Dendritic cell treated with granulocyte-macrophage colony-stimulating factor and Interleukin-4, amounts not matched to agents 40 ng/mL and 50 ng/mL, for 4 days (primary cell): ENCODE measurements at regions not wholly inside any gene's neighbourhood (a gene's known extent, or its start where the extent isn't known, plus 50 kb on each side); places are given as distances from the start of the nearest gene placed in this dataset.
"Not testable (repeated sequence)": the region's sequence is repeated elsewhere in the genome, so short reads cannot be mapped to it uniquely, and the experiment has no call there.

Source experiments
- H3K27ac Mint-ChIP-seq: one replicate; pipeline ENCODE4 v1.8.0; 2022; ENCODE audit warnings: mild to moderate bottlenecking, mixed read lengths
- H3K27me3 Mint-ChIP-seq: one replicate; pipeline ENCODE4 v1.8.0; 2022; ENCODE audit warnings: mild to moderate bottlenecking, mixed read lengths
- H3K36me3 Mint-ChIP-seq: one replicate; pipeline ENCODE4 v1.8.0; 2022; ENCODE audit warnings: low read depth, mixed read lengths
- H3K4me1 Mint-ChIP-seq: one replicate; pipeline ENCODE4 v1.8.0; 2022; ENCODE audit warnings: low read depth, mixed read lengths
- H3K4me3 Mint-ChIP-seq: one replicate; pipeline ENCODE4 v1.8.0; 2022; ENCODE audit warnings: mild to moderate bottlenecking, moderate library complexity, mixed read lengths
- H3K9me3 Mint-ChIP-seq: one replicate; pipeline ENCODE4 v1.8.0; 2022; ENCODE audit warnings: mixed read lengths
- intact Hi-C: fragments of 100-400 bp; cut with micrococcal nuclease; formaldehyde crosslinking; loops from one replicate; pipeline ENCODE4 v1.15.0; 2022

DNA sequence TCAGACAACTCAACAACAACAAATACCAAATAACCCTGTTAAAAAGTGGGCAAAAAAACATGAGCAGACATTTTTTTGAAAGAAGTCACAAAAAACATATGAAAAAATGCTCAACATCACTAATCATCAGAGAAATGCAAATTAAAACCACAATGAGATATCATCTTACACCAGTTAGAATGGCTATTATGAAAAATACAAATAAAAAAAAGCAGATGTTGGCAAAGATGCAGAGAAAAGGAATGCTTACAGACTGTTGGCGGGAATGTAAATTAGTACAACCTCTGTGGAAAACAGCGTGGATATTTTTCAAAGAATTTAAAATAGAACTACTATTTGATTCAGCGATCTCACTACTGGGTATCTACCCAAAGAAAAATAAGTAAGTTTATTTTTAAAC lies 114.0 kb downstream of the SLC38A4 start:
- peaks cover 8% of the 10 kb centered on the region for H3K4me1 Mint-ChIP-seq
- no peaks in the 10 kb centered on the region for H3K36me3 Mint-ChIP-seq

DNA sequence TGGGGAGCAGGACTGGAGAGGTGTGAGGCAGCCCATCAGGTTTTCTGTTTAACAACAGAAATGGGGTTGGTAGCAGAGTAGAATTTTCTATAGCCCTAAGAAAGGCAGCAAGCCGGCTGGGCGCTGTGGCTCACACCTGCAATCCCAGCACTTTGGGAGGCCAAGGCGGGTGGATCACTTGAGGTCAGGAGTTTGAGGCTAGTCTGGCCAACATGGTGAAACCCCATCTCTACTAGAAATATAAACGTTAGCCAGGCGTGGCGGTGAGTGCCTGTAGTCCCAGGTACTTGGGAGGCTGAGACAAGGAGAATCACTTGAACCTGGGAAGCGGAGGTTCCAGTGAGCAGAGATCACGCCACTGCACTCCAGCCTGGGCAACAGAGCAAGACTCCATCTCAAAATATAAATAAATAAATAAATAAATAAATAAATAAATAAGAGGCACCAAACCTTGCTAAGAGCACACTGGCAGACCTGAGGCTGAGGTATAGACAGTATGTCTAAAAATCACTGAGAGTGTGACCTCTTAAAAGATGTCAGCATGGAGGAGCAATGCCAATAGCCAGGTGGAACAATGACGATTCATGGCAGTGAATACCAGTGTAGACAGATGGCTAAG lies 115.6 kb downstream of the SLC38A4 start:
- Mint-ChIP-seq H3K4me3 (no peak overlapping the region), H3K36me3 (no peaks in the 10 kb centered on the region), H3K27ac (no peak overlapping the region), H3K4me1 (peaks cover 8% of the 10 kb centered on the region), H3K9me3 (no peaks in the 10 kb centered on the region), H3K27me3 (no peaks in the 10 kb centered on the region)
- intact Hi-C loops = no loop called here

More for the DNA sequence above, 114.0 kb downstream of the SLC38A4 start:
- intact Hi-C loops = no loop called here
- Mint-ChIP-seq H3K9me3 (peaks cover 9% of the 10 kb centered on the region), H3K27ac (no peak overlapping the region), H3K27me3 (no peaks in the 10 kb centered on the region), H3K4me3 (no peak overlapping the region)

DNA sequence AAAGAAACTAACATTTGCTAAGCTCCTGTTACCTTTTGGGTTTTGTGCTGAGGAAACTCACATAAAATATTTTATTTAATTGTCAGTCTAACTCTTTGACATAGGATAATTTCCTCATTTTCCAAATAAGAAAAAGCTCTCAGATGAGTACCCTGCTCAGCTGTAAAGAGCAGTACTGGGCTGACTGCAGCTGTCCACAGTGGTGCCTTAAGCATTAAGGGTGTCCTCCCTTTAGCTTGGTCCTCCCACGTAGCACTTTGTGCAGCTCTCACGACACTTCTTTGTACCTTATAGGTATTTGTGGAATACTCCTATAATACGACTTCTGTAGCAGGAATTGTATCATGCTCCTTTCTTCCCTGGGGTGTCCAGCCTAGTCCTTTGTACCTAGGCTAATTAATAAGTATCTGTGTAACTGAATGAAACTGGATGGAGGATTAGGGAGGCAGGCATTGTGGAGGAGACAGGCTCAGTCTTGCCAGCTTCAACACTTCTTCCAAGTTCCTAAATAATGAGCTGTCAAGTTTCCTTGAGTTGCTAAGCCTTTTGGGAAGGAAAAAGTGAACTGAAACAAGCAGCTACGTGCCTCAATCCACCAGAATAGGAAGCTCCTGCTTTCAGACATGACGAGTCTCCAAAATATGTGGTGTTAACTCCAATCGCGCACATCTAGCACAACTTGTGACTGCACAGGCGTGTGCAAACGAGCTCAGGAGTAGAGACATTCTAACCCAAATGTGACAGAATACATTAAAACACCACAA lies 123.0 kb downstream of the SLC38A4 start:
- Mint-ChIP-seq H3K27ac (peak overlapping the region; percentile 71), H3K4me1 (peaks cover 21% of the 10 kb centered on the region), H3K4me3 (no peak overlapping the region), H3K27me3 (no peaks in the 10 kb centered on the region), H3K36me3 (no peaks in the 10 kb centered on the region), H3K9me3 (peaks cover 18% of the 10 kb centered on the region)
- intact Hi-C loops = no loop called here

DNA sequence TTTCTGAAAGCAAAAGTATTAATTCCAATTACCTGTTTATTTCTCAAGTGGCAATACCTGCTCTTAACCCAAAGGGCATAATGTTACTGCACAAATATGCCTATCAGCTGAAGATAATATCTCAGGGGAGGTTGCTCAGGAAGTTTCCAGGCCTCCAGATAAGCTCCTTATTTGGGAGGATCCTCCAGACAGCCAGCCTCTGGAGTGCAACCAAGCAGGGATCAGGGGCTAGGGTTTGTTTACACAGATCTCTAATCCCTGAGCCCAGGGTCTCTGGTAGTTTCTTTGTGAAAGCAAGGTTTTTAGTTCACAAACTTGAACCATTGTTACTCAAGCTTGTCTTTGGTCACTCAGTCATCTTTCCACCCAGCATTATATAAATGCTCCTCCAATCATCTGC lies 124.4 kb downstream of the SLC38A4 start:
- Mint-ChIP-seq H3K36me3 (no peaks in the 10 kb centered on the region), H3K9me3 (peaks cover 25% of the 10 kb centered on the region), H3K4me3 (no peak overlapping the region)

DNA sequence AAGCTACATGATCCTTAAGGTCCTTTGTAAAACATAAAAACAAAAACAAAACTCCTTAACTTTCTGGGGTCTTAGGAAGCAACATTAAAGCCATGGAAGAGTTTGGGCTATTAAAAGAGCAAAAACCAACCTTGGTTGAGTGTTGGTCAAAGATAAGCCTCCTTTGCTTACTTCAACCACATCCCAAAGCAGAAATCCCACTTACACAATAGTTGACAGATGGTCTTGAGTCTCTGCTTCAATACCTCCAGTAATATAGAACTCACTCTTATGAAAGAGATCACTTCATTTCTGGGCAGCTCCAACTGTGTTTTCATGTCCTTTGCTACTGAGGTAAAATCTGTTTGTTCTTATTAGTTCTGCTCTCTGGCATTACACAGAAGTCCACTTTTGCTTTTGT lies 125.8 kb downstream of the SLC38A4 start:
- Mint-ChIP-seq H3K4me3 (no peak overlapping the region), H3K36me3 (no peaks in the 10 kb centered on the region), H3K9me3 (peaks cover 25% of the 10 kb centered on the region), H3K27me3 (no peaks in the 10 kb centered on the region), H3K4me1 (peaks cover 21% of the 10 kb centered on the region), H3K27ac (no peak overlapping the region)
- intact Hi-C loops = no loop called here

More for the DNA sequence above, 124.4 kb downstream of the SLC38A4 start:
- H3K27ac Mint-ChIP-seq = no peak overlapping the region
- peaks cover 21% of the 10 kb centered on the region for H3K4me1 Mint-ChIP-seq
- intact Hi-C loops = no loop called here
- H3K27me3 Mint-ChIP-seq = no peaks in the 10 kb centered on the region

DNA sequence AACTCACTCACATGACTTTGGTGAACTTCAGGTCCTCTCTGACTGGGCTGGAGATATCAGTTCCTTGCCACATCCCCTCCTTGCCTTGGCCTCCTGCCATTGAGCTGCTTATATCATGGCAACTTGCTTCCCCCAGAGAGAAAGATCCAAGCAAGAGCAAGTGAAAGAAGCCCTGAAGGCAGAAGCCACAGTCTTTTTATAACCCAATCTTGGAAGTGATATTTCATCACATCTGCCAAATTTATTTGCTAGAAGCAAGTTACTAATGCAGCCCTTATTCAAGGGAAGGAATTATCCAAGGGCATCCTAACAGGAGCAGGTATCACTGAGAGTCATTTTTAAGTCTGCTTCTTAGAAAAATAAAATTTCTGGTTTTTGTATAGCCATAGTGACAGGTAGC lies 127.8 kb downstream of the SLC38A4 start:
- Mint-ChIP-seq H3K9me3 (peaks cover 17% of the 10 kb centered on the region), H3K36me3 (no peaks in the 10 kb centered on the region), H3K4me1 (peaks cover 10% of the 10 kb centered on the region), H3K27me3 (no peaks in the 10 kb centered on the region), H3K27ac (no peak overlapping the region), H3K4me3 (no peak overlapping the region)
- intact Hi-C loops = no loop called here

DNA sequence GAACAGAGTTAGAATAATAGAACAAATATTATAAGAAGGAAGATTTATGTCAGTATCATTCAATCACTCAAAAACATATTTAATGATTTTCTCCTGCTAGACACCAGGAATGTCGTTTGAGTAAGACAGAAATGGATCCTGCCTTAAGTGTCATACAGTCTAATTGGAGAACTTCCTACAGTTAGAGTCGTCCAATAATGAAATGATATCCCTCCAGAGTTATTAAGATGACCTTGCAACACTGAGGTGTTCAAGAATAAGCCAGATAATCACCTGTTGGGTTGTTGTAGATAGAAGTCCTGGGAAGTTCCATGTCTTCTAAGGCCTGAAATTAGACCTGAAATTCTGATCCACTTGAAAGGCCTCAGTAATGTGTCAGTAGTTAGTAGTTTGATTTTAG lies 132.3 kb downstream of the SLC38A4 start:
- Mint-ChIP-seq H3K27me3 (no peaks in the 10 kb centered on the region), H3K4me3 (no peak overlapping the region), H3K9me3 (peaks cover 14% of the 10 kb centered on the region), H3K27ac (no peak overlapping the region), H3K4me1 (no peaks in the 10 kb centered on the region), H3K36me3 (no peaks in the 10 kb centered on the region)
- intact Hi-C loops = no loop called here

DNA sequence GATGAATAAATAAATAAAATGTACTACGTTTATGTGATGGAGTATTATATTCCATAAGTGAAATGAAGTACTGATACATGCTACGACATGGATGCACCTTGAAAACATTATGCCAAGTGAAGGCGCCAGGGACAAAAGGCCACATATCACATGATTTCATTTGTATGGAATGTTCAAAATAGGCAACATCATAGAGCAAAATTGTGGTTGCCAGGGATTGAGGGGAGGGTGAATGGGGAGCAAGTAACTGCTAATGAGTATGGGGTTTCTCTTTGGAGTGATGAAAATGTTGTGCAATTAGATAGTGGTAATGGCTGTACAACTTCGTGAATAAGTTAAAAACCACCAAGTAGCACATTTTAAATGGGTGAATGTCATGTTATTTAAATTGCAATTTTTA lies 132.8 kb downstream of the SLC38A4 start:
- no peaks in the 10 kb centered on the region for H3K27me3 Mint-ChIP-seq
- intact Hi-C loops = no loop called here
- peaks cover 9% of the 10 kb centered on the region for H3K9me3 Mint-ChIP-seq
- no peaks in the 10 kb centered on the region for H3K4me1 Mint-ChIP-seq
- H3K4me3 Mint-ChIP-seq = no peak overlapping the region
- H3K27ac Mint-ChIP-seq = no peak overlapping the region
- H3K36me3 Mint-ChIP-seq = no peaks in the 10 kb centered on the region

DNA sequence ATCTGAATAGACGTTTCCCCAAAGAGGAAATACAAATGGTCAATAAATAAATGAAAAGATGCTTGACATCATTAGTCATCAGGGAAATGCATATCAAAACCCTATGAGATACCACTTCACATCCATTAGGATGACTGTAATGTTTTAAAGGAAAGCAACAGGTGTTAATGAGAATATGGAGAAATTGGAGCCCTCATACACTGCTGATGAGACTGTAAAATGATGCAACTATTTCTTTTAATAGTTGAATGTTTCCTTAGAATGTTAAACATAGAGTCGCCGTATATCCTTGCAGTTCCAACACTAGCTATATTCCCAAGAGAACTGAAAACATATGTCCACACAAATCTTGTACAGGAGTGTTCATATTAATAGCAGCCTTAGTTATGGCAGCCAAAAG lies 133.2 kb downstream of the SLC38A4 start:
- intact Hi-C loops = no loop called here
- H3K4me3 Mint-ChIP-seq = no peak overlapping the region
- peaks cover 5% of the 10 kb centered on the region for H3K9me3 Mint-ChIP-seq
- no peak overlapping the region for H3K27ac Mint-ChIP-seq
- H3K27me3 Mint-ChIP-seq = no peaks in the 10 kb centered on the region
- H3K4me1 Mint-ChIP-seq = no peaks in the 10 kb centered on the region
- no peaks in the 10 kb centered on the region for H3K36me3 Mint-ChIP-seq

DNA sequence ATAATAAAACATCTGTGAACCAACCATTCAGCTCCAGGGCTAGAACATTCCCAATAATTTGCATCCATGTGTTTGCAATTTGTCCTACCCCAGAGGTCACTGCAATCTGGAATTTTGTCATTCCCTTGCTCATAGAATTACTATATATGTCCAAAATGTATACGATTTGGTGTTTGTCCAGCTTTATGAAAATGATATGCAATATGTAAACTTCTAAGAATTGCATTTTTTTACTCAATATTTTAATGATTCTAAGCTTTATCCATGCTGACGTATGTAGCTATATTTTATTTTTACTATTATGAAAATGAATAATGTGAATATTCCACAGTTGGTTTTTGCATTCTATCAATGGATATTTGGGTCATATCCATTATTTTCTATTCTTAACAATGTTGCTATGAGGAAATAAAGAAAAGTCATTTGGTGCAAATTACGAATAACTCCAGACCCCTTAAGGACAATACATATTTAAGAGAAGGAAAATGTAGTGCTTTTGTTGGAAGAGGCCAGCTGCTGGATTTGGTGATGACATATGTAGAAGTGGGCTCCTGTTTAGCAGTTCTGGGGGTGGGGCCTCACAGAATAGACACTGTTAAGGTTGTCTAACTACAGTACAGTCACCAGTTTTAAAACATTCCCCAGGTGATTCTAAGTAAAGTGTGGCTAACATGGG lies 139.4 kb downstream of the SLC38A4 start:
- no peaks in the 10 kb centered on the region for H3K36me3 Mint-ChIP-seq
- intact Hi-C loops = no loop called here
- no peak overlapping the region for H3K27ac Mint-ChIP-seq
- H3K4me1 Mint-ChIP-seq = no peaks in the 10 kb centered on the region
- H3K27me3 Mint-ChIP-seq = no peaks in the 10 kb centered on the region
- H3K4me3 Mint-ChIP-seq = no peak overlapping the region
- peaks cover 19% of the 10 kb centered on the region for H3K9me3 Mint-ChIP-seq

DNA sequence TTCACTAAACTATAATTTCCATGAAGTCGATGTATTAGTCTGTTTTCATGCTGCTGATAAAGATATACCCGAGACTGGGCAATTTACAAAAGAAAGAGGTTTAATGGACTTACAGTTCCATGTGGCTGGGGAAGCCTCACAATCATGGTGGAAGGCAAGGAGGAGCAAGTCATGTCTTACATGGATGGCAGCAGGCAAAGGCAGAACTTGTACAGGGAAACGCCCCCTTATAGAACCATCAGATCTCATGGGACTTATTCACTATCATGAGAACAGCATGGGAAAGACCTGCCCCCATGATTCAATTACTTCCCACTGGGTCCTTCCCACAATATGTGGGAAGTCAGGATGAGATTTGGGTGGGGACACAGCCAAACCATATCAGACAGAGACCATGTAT lies 141.6 kb downstream of the SLC38A4 start:
- H3K4me3 Mint-ChIP-seq, H3K4me1 Mint-ChIP-seq, H3K36me3 Mint-ChIP-seq: not testable (repeated sequence)

DNA sequence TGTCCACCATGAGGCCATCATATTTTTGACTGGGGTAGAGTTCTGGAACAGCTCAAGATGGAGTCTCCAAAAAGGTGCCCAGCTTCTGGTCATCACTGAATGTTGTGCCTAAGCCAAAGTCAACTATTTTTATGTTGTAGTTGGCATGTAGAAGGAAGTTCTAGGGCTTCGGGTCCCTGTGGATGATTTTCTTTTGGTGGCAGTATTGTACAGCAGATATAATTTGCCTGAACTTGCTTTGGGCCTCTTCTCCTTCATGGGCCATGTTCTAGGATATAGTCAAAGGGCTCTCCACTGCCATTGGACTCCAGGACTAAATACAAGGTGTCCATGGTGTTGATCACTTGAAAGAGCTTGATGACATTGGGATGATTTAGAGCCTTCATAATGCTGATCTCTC lies 143.6 kb downstream of the SLC38A4 start:
- H3K36me3 Mint-ChIP-seq = no peaks in the 10 kb centered on the region
- H3K4me1 Mint-ChIP-seq = peaks cover 6% of the 10 kb centered on the region
- intact Hi-C loops = no loop called here
- H3K4me3 Mint-ChIP-seq = no peak overlapping the region
- H3K27ac Mint-ChIP-seq = no peak overlapping the region
- H3K27me3 Mint-ChIP-seq = no peaks in the 10 kb centered on the region
- H3K9me3 Mint-ChIP-seq = peaks cover 19% of the 10 kb centered on the region

More for the DNA sequence above, 141.6 kb downstream of the SLC38A4 start:
- H3K27me3 Mint-ChIP-seq, intact Hi-C loops, H3K27ac Mint-ChIP-seq: not testable (repeated sequence)
- peaks cover 19% of the 10 kb centered on the region for H3K9me3 Mint-ChIP-seq

DNA sequence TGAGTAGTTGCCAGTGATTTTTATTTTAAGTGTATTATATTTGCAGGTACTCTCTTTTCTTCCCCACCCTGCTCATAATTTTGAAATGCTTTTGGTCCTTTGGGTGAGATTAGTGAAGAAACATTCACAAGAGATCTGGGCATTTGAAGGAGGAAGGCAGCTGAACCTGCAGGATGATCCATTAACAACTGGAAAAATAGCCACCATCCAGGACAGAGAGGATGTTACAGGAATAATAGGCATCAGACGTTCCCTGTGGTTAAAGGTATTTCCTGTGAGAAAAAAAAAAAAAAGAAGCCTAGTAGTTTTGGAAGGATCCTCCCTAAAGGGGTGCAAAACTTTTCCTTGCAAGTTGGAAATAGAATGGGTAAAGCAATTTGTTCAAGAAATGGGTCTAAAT lies 145.3 kb downstream of the SLC38A4 start:
- H3K4me1 Mint-ChIP-seq = peaks cover 6% of the 10 kb centered on the region

DNA sequence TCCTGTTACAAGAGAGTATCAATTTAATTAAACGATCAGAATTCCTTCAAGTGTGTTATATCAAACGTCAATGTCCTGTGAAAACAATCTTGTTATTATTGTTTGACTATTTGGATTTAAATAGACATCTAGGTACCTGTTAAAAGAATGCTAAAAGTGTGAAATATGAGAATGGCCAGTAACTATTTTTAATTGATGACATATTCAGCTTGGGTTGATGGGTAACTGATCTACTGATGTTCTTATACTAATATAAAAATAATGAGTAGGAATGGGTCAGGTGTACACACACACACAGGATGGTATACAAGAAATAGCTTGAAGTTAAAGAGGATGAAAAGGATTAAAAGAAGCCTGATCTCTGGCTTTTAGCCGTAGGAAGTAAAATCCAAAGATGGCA lies 146.0 kb downstream of the SLC38A4 start:
- no peak overlapping the region for H3K4me3 Mint-ChIP-seq
- peaks cover 6% of the 10 kb centered on the region for H3K4me1 Mint-ChIP-seq
- intact Hi-C loops = loop anchor here (10.0 kb wide), 1 partner anchor 345 kb away; no protein-coding TSS in a partner anchor
- H3K9me3 Mint-ChIP-seq = peaks cover 16% of the 10 kb centered on the region
- H3K27me3 Mint-ChIP-seq = no peaks in the 10 kb centered on the region
- H3K36me3 Mint-ChIP-seq = no peaks in the 10 kb centered on the region
- no peak overlapping the region for H3K27ac Mint-ChIP-seq

More for the DNA sequence above, 145.3 kb downstream of the SLC38A4 start:
- no peak overlapping the region for H3K4me3 Mint-ChIP-seq
- H3K27ac Mint-ChIP-seq = no peak overlapping the region
- no peaks in the 10 kb centered on the region for H3K27me3 Mint-ChIP-seq
- H3K36me3 Mint-ChIP-seq = no peaks in the 10 kb centered on the region
- intact Hi-C loops = no loop called here
- H3K9me3 Mint-ChIP-seq = peaks cover 19% of the 10 kb centered on the region
